Activated naive CD4-positive, alpha-beta T cell treated with anti-CD3 and anti-CD28 coated beads for 36 hours (primary cell): ENCODE measurements at regions not wholly inside any gene's neighbourhood (a gene's known extent, or its start where the extent isn't known, plus 50 kb on each side); places are given as distances from the start of the nearest gene placed in this dataset.

Experiments
- CTCF ChIA-PET: fragments of 350-600 bp; sonication (Branson Sonifier 250); formaldehyde crosslinking; loops from one replicate; lab custom pipeline; 2021; ENCODE audit warnings: antibody characterized with exemption; lab: Charles Lee
- DNase-seq: peaks from one replicate; pipeline ENCODE4 v3.0.0-alpha.2; 2020
- H3K27ac Mint-ChIP-seq: one replicate; pipeline ENCODE4 v1.8.0; 2021; ENCODE audit warnings: mild to moderate bottlenecking, mixed read lengths
- H3K27me3 Mint-ChIP-seq: one replicate; pipeline ENCODE4 v1.8.0; 2021; ENCODE audit warnings: low read depth, mixed read lengths
- H3K36me3 Mint-ChIP-seq: one replicate; pipeline ENCODE4 v1.8.0; 2021; ENCODE audit warnings: low read depth, mixed read lengths
- H3K4me1 Mint-ChIP-seq: one replicate; pipeline ENCODE4 v1.8.0; 2021; ENCODE audit warnings: low read depth, mixed read lengths
- H3K4me3 Mint-ChIP-seq: one replicate; pipeline ENCODE4 v1.8.0; 2021; ENCODE audit warnings: mild to moderate bottlenecking, moderate library complexity, mixed read lengths
- H3K9me3 Mint-ChIP-seq: one replicate; pipeline ENCODE4 v1.8.0; 2021; ENCODE audit warnings: mixed read lengths
- intact Hi-C: fragments of 100-400 bp; cut with micrococcal nuclease; formaldehyde crosslinking; loops from one replicate; pipeline ENCODE4 v1.15.1; 2023

- Mint-ChIP-seq H3K27ac (no peak overlapping the region), H3K4me3 (no peak overlapping the region), H3K27me3 (no peaks in the 10 kb centered on the region), H3K36me3 (no peaks in the 10 kb centered on the region), H3K4me1 (peaks cover 11% of the 10 kb centered on the region), H3K9me3 (no peaks in the 10 kb centered on the region)
- intact Hi-C loops = loop anchor here (1.0 kb wide), 1 partner anchor 246 kb away; no protein-coding TSS in a partner anchor
- CTCF ChIA-PET = interaction anchor here (0.7 to 3.1 kb wide), 7 partner anchors 12 to 309 kb away, joined by 3 to 22 read pairs (median 4); no protein-coding TSS in a partner anchor
- no peak for DNase-seq
Observed at GRCh38 chr9:109906766-109907382, 126.9 kb downstream of the PALM2AKAP2 start.

GRCh38 chr9:109907400-109907799 is 127.4 kb downstream of the PALM2AKAP2 start:
- Mint-ChIP-seq H3K4me3 (no peak overlapping the region), H3K4me1 (peaks cover 11% of the 10 kb centered on the region), H3K27ac (no peak overlapping the region), H3K36me3 (no peaks in the 10 kb centered on the region), H3K27me3 (no peaks in the 10 kb centered on the region), H3K9me3 (no peaks in the 10 kb centered on the region)
- intact Hi-C loops = loop anchor here (1.0 kb wide), 1 partner anchor 246 kb away; no protein-coding TSS in a partner anchor
- no peak for DNase-seq
- CTCF ChIA-PET = interaction anchor here (0.6 to 3.1 kb wide), 6 partner anchors 12 to 309 kb away, joined by 3 to 22 read pairs (median 5); no protein-coding TSS in a partner anchor

- H3K27me3 Mint-ChIP-seq = no peaks in the 10 kb centered on the region
- intact Hi-C loops = loop anchor here (1.0 kb wide), 1 partner anchor 245 kb away; no protein-coding TSS in a partner anchor
- H3K4me3 Mint-ChIP-seq = no peak overlapping the region
- no peaks in the 10 kb centered on the region for H3K9me3 Mint-ChIP-seq
- no peaks in the 10 kb centered on the region for H3K36me3 Mint-ChIP-seq
- CTCF ChIA-PET = interaction anchor here (0.6 to 3.1 kb wide), 8 partner anchors 11 to 420 kb away, joined by 3 to 22 read pairs (median 3); no protein-coding TSS in a partner anchor
- H3K4me1 Mint-ChIP-seq = peaks cover 11% of the 10 kb centered on the region
- no peak overlapping the region for H3K27ac Mint-ChIP-seq
- no peak for DNase-seq
Observed at GRCh38 chr9:109907810-109908458, 127.9 kb downstream of the PALM2AKAP2 start.

GRCh38 chr9:109908459-109909390 is 128.7 kb downstream of the PALM2AKAP2 start:
- Mint-ChIP-seq H3K36me3 (no peaks in the 10 kb centered on the region), H3K4me3 (no peak overlapping the region), H3K27me3 (no peaks in the 10 kb centered on the region), H3K27ac (no peak overlapping the region), H3K4me1 (peaks cover 11% of the 10 kb centered on the region), H3K9me3 (no peaks in the 10 kb centered on the region)
- intact Hi-C loops = no loop called here
- CTCF ChIA-PET = interaction anchor here (0.6 to 3.1 kb wide), 3 partner anchors 149 to 421 kb away, joined by 3 to 22 read pairs (median 3); no protein-coding TSS in a partner anchor
- DNase-seq = no peak

GRCh38 chr9:109910671-109911518 is 130.9 kb downstream of the PALM2AKAP2 start:
- H3K4me3 Mint-ChIP-seq = no peak overlapping the region
- intact Hi-C loops = no loop called here
- H3K27ac Mint-ChIP-seq = no peak overlapping the region
- H3K4me1 Mint-ChIP-seq = peaks cover 11% of the 10 kb centered on the region
- CTCF ChIA-PET = no interaction called here
- no peaks in the 10 kb centered on the region for H3K9me3 Mint-ChIP-seq
- DNase-seq = no peak
- H3K27me3 Mint-ChIP-seq = no peaks in the 10 kb centered on the region
- no peaks in the 10 kb centered on the region for H3K36me3 Mint-ChIP-seq

- H3K36me3 Mint-ChIP-seq = no peaks in the 10 kb centered on the region
- no peak for DNase-seq
- H3K9me3 Mint-ChIP-seq = no peaks in the 10 kb centered on the region
- CTCF ChIA-PET = no interaction called here
- H3K27ac Mint-ChIP-seq = no peak overlapping the region
- no peaks in the 10 kb centered on the region for H3K27me3 Mint-ChIP-seq
- peaks cover 9% of the 10 kb centered on the region for H3K4me1 Mint-ChIP-seq
- no peak overlapping the region for H3K4me3 Mint-ChIP-seq
- intact Hi-C loops = no loop called here
Observed at GRCh38 chr9:109912082-109912582, 132.1 kb downstream of the PALM2AKAP2 start.

GRCh38 chr9:109912726-109913460 is 132.9 kb downstream of the PALM2AKAP2 start:
- no peaks in the 10 kb centered on the region for H3K9me3 Mint-ChIP-seq
- intact Hi-C loops = no loop called here
- no peak overlapping the region for H3K4me3 Mint-ChIP-seq
- H3K36me3 Mint-ChIP-seq = no peaks in the 10 kb centered on the region
- no peaks in the 10 kb centered on the region for H3K27me3 Mint-ChIP-seq
- no peak overlapping the region for H3K27ac Mint-ChIP-seq
- no peak for DNase-seq
- H3K4me1 Mint-ChIP-seq = peaks cover 7% of the 10 kb centered on the region
- CTCF ChIA-PET = interaction anchor here (0.7 kb wide), 1 partner anchor 182 kb away, joined by 4 read pairs; no protein-coding TSS in a partner anchor

- CTCF ChIA-PET = interaction anchor here (0.7 kb wide), 1 partner anchor 181 kb away, joined by 4 read pairs; no protein-coding TSS in a partner anchor
- H3K4me3 Mint-ChIP-seq = no peak overlapping the region
- no peak for DNase-seq
- H3K4me1 Mint-ChIP-seq = peaks cover 13% of the 10 kb centered on the region
- H3K27ac Mint-ChIP-seq = no peak overlapping the region
- H3K9me3 Mint-ChIP-seq = no peaks in the 10 kb centered on the region
- intact Hi-C loops = no loop called here
- no peaks in the 10 kb centered on the region for H3K27me3 Mint-ChIP-seq
- no peaks in the 10 kb centered on the region for H3K36me3 Mint-ChIP-seq
Observed at GRCh38 chr9:109913461-109913810, 133.4 kb downstream of the PALM2AKAP2 start.

- Mint-ChIP-seq H3K9me3 (no peaks in the 10 kb centered on the region), H3K4me3 (no peak overlapping the region), H3K27me3 (no peaks in the 10 kb centered on the region), H3K27ac (no peak overlapping the region), H3K36me3 (no peaks in the 10 kb centered on the region), H3K4me1 (peaks cover 20% of the 10 kb centered on the region)
- CTCF ChIA-PET = interaction anchor here (0.6 kb wide), 1 partner anchor 233 kb away, joined by 4 read pairs; no protein-coding TSS in a partner anchor
- DNase-seq = no peak
- intact Hi-C loops = no loop called here
Observed at GRCh38 chr9:109914280-109915027, 134.5 kb downstream of the PALM2AKAP2 start.

- intact Hi-C loops = no loop called here
- no peaks in the 10 kb centered on the region for H3K27me3 Mint-ChIP-seq
- no peak overlapping the region for H3K27ac Mint-ChIP-seq
- no peak overlapping the region for H3K4me3 Mint-ChIP-seq
- peaks cover 24% of the 10 kb centered on the region for H3K4me1 Mint-ChIP-seq
- no peak for DNase-seq
- no peaks in the 10 kb centered on the region for H3K36me3 Mint-ChIP-seq
- H3K9me3 Mint-ChIP-seq = no peaks in the 10 kb centered on the region
- CTCF ChIA-PET = interaction anchor here (1.0 to 3.5 kb wide), 2 partner anchors 13 to 51 kb away, joined by 3 to 14 read pairs; no protein-coding TSS in a partner anchor
Observed at GRCh38 chr9:109916316-109916715, 136.3 kb downstream of the PALM2AKAP2 start.
